ENCODE measurements at regions not wholly inside any gene's neighbourhood (a gene's known extent, or its start where the extent isn't known, plus 50 kb on each side); places are given as distances from the start of the nearest gene placed in this dataset.
"Not testable (repeated sequence)": the region's sequence is repeated elsewhere in the genome, so short reads cannot be mapped to it uniquely, and the experiment has no call there.

GRCh38 chr4:118535788-118536187 lies 149.4 kb upstream of the METTL14 start:
- H2BK120ac ChIP-seq (replicated peaks; ENCODE audit: low read depth, low read length); H3K56ac ChIP-seq (replicated peaks; ENCODE audit: insufficient read length, low read depth, low read length); CTCF ChIA-PET (ENCODE audit: partially characterized antibody); H3K4me3 ChIP-seq (ENCODE audit: extremely low read depth in 1 of 4, insufficient read depth in 2 of 4, low read depth in 3 of 4, low read length in 4 of 4); H3K4ac ChIP-seq (replicated peaks; ENCODE audit: insufficient read length, low read depth, low read length); H3K36me3 ChIP-seq (ENCODE audit: control insufficient read depth in 2 of 4, insufficient read depth in 4 of 4, low read length in 3 of 4); H4K20me1 ChIP-seq (replicated peaks in 1 of 2; ENCODE audit: control insufficient read depth in 1 of 2, insufficient read depth in 2 of 2, low read length in 2 of 2); H3K23me2 ChIP-seq (ENCODE audit: low read depth, low read length); H4K5ac ChIP-seq (ENCODE audit: insufficient read length, low read depth, low read length); H3K27me3 ChIP-seq (replicated peaks in 1 of 4; ENCODE audit: control insufficient read depth in 3 of 4, extremely low read depth in 1 of 4, insufficient read depth in 3 of 4, low read length in 3 of 4); H2AK5ac ChIP-seq (ENCODE audit: low read depth, low read length); H3K79me1 ChIP-seq (ENCODE audit: low read depth, low read length); H2AFZ ChIP-seq (ENCODE audit: low read length); H3K4me2 ChIP-seq (ENCODE audit: insufficient read depth in 1 of 2, low read depth in 2 of 2, low read length in 2 of 2); H3K9me3 ChIP-seq (ENCODE audit: insufficient read depth in 2 of 2, low read depth in 1 of 2, low read length in 1 of 2); POLR2A ChIA-PET (ENCODE audit: partially characterized antibody); H3K14ac ChIP-seq (ENCODE audit: insufficient read length); H3K23ac ChIP-seq (ENCODE audit: insufficient read length); H4K91ac ChIP-seq (replicated peaks; ENCODE audit: insufficient read length, low read length); H3K79me2 ChIP-seq (ENCODE audit: control insufficient read depth in 1 of 2, insufficient read depth in 2 of 2, low read length in 2 of 2); H2BK5ac ChIP-seq (ENCODE audit: low read depth, low read length); H3K4me1 ChIP-seq (replicated peaks in 1 of 4; ENCODE audit: control insufficient read depth in 3 of 4, insufficient read depth in 4 of 4, low read length in 3 of 4); H4K8ac ChIP-seq (ENCODE audit: extremely low read depth, insufficient read depth, low read length); H3K18ac ChIP-seq (ENCODE audit: extremely low read depth, low read length); H3K27ac ChIP-seq (ENCODE audit: low read depth, low read length); H2BK12ac ChIP-seq (ENCODE audit: low read depth, low read length); H2BK20ac ChIP-seq (ENCODE audit: low read length); DNase-seq (ENCODE audit: low read depth in 1 of 2, low spot score in 2 of 2); H2BK15ac ChIP-seq (ENCODE audit: low read length); FAIRE-seq; H3K9ac ChIP-seq (replicated peaks in 1 of 4; ENCODE audit: extremely low read depth in 1 of 4, low read depth in 3 of 4, low read length in 3 of 4): not testable (repeated sequence)
- 90% methylated on average over 3 of the region's 3 CpGs; no CpG with 5 or more reads in 1 of the 2 experiments for WGBS, 2 experiments (ENCODE audit: extremely low coverage in 1 of 2, insufficient coverage in 1 of 2, insufficient read length in 1 of 2, insufficient replicate concordance in 2 of 2, low coverage in 1 of 2, low lambda C conversion rate in 2 of 2, missing lambda C conversion rate in 1 of 2)
